ENCODE measurements at regions not wholly inside any gene's neighbourhood (a gene's known extent, or its start where the extent isn't known, plus 50 kb on each side); places are given as distances from the start of the nearest gene placed in this dataset.

- no peak for DNase-seq
These were observed 189.8 kb downstream of the SH3BP4 start for GRCh38 chr2:235141411-235142128.

- no peak for DNase-seq
These were observed 190.8 kb downstream of the SH3BP4 start for GRCh38 chr2:235142601-235143000.

- DNase-seq = no peak
These were observed 192.0 kb downstream of the SH3BP4 start for GRCh38 chr2:235143789-235144188.

- DNase-seq = no peak
These were observed 192.5 kb downstream of the SH3BP4 start for GRCh38 chr2:235144291-235144690.

GRCh38 chr2:235146206-235146605 is 194.4 kb downstream of the SH3BP4 start:
- DNase-seq = no peak

- DNase-seq = no peak
These were observed 195.2 kb downstream of the SH3BP4 start for GRCh38 chr2:235146871-235147565.

- DNase-seq = no peak
These were observed 196.7 kb downstream of the SH3BP4 start for GRCh38 chr2:235148201-235149170.

- DNase-seq = no peak
These were observed 197.4 kb downstream of the SH3BP4 start for GRCh38 chr2:235149240-235149659.

- DNase-seq = no peak
These were observed 197.9 kb downstream of the SH3BP4 start for GRCh38 chr2:235149736-235150135.

- DNase-seq = no peak
These were observed 199.3 kb downstream of the SH3BP4 start for GRCh38 chr2:235151152-235151551.

- DNase-seq = no peak
These were observed 203.3 kb downstream of the SH3BP4 start for GRCh38 chr2:235155163-235155562.

- DNase-seq = no peak
These were observed 204.2 kb downstream of the SH3BP4 start for GRCh38 chr2:235156055-235156454.

GRCh38 chr2:235157746-235158482 is 206.1 kb downstream of the SH3BP4 start:
- DNase-seq = no peak

- no peak for DNase-seq
These were observed 208.5 kb downstream of the SH3BP4 start for GRCh38 chr2:235160281-235160810.

- no peak for DNase-seq
These were observed 209.7 kb downstream of the SH3BP4 start for GRCh38 chr2:235161565-235161964.

- no peak for DNase-seq
These were observed 210.4 kb downstream of the SH3BP4 start for GRCh38 chr2:235162082-235162836.

GRCh38 chr2:235162837-235163197 is 211.0 kb downstream of the SH3BP4 start:
- DNase-seq = no peak

- no peak for DNase-seq
These were observed 213.3 kb downstream of the SH3BP4 start for GRCh38 chr2:235165136-235165535.

GRCh38 chr2:235165631-235166030 is 213.8 kb downstream of the SH3BP4 start:
- no peak for DNase-seq

- no peak for DNase-seq
These were observed 216.6 kb downstream of the SH3BP4 start for GRCh38 chr2:235168174-235168979.

GRCh38 chr2:235170016-235170415 is 218.2 kb downstream of the SH3BP4 start:
- no peak for DNase-seq

Measured in NCI-H1930 (cell line).